Liver (tissue), 8 donors: ENCODE measurements at regions not wholly inside any gene's neighbourhood (a gene's known extent, or its start where the extent isn't known, plus 50 kb on each side); places are given as distances from the start of the nearest gene placed in this dataset.

Experiments used
- DNase-seq: peaks from one replicate; pipeline ENCODE4 v3.0.0-alpha.2; 2017; ENCODE audit warnings: low spot score
- H3K27ac ChIP-seq, 2 donors: one replicate each; pipeline ENCODE4 v1.7.0; 2013; ENCODE audit warnings: inconsistent platforms in 2 of 2, low read length in 2 of 2, control low read depth in 1 of 2, low read depth in 1 of 2, mild to moderate bottlenecking in 1 of 2
- H3K27me3 ChIP-seq, 4 donors: one replicate each; pipeline versions ENCODE4 v1.6.1 to v1.7.0; 2013; ENCODE audit warnings: low read length in 3 of 4, inconsistent platforms in 1 of 4, mild to moderate bottlenecking in 1 of 4, moderate library complexity in 1 of 4; ENCODE audit not compliant: control insufficient read depth in 4 of 4, insufficient read depth in 4 of 4
- H3K36me3 ChIP-seq, 4 donors: one replicate each; pipeline versions ENCODE4 v1.6.1 to v1.7.0; 2013; ENCODE audit warnings: low read length in 3 of 4, mild to moderate bottlenecking in 3 of 4, low read depth in 1 of 4, moderate library complexity in 1 of 4; ENCODE audit not compliant: control insufficient read depth in 4 of 4, insufficient read depth in 3 of 4
- H3K4me1 ChIP-seq, 4 donors: one replicate each; pipeline versions ENCODE4 v1.6.1 to v1.7.0; 2013; ENCODE audit warnings: low read length in 3 of 4, mild to moderate bottlenecking in 3 of 4, moderate library complexity in 1 of 4; ENCODE audit not compliant: control insufficient read depth in 4 of 4, insufficient read depth in 4 of 4
- H3K4me3 ChIP-seq, 3 donors: one replicate each; pipeline versions ENCODE4 v1.6.1 to v1.7.0; 2013; ENCODE audit warnings: low read length in 3 of 3, control low read depth in 1 of 3, low read depth in 1 of 3, mild to moderate bottlenecking in 1 of 3
- H3K9ac ChIP-seq, 2 donors: one replicate each; pipeline ENCODE4 v1.7.0; 2013; ENCODE audit warnings: low read length in 2 of 2, mild to moderate bottlenecking in 2 of 2, moderate library complexity in 2 of 2, control low read depth in 1 of 2, low read depth in 1 of 2
- H3K9me3 ChIP-seq, 4 donors: one replicate each; pipeline versions ENCODE4 v1.6.1 to v1.7.0; 2013; ENCODE audit warnings: low read length in 3 of 4; ENCODE audit not compliant: control insufficient read depth in 4 of 4
- ATF3 ChIP-seq: IDR thresholded peaks from 2 replicates; pipeline ENCODE4 v1.6.1; 2016; ENCODE audit warnings: antibody characterized with exemption
- CTCF ChIP-seq: fragments of 150-350 bp; IDR thresholded peaks from 2 replicates; pipeline ENCODE4 v1.5.1; 2017; ENCODE audit warnings: improper control_type of control experiment, low read depth, low read length; ENCODE audit not compliant: missing input control
- FOXA1 ChIP-seq: IDR thresholded peaks from 2 replicates; pipeline ENCODE4 v1.6.1; 2016; ENCODE audit warnings: antibody characterized with exemption
- FOXA2 ChIP-seq: IDR thresholded peaks from 2 replicates; pipeline ENCODE4 v1.6.1; 2016; ENCODE audit warnings: antibody characterized with exemption
- GABPA ChIP-seq, 2 donors: IDR thresholded peaks in 1 of 2; conservative IDR thresholded peaks in 1 of 2; 2 replicates each; pipeline ENCODE4 v1.6.1; 2016; ENCODE audit warnings: antibody characterized with exemption in 2 of 2, mild to moderate bottlenecking in 1 of 2, moderate library complexity in 1 of 2
- HNF4A ChIP-seq, 2 donors: conservative IDR thresholded peaks; 2 replicates each; pipeline ENCODE4 v1.6.1; 2016; ENCODE audit warnings: antibody characterized with exemption in 2 of 2, mild to moderate bottlenecking in 2 of 2
- HNF4G ChIP-seq: IDR thresholded peaks from 2 replicates; pipeline ENCODE4 v1.6.1; 2016; ENCODE audit warnings: antibody characterized with exemption
- JUND ChIP-seq, 2 donors: IDR thresholded peaks; 2 replicates each; pipeline ENCODE4 v1.6.1; 2016; ENCODE audit warnings: antibody characterized with exemption in 2 of 2
- MAX ChIP-seq: IDR thresholded peaks from 2 replicates; pipeline ENCODE4 v1.6.1; 2016; ENCODE audit warnings: antibody characterized with exemption
- NR2F2 ChIP-seq: IDR thresholded peaks from 2 replicates; pipeline ENCODE4 v1.6.1; 2016; ENCODE audit warnings: antibody characterized with exemption
- RAD21 ChIP-seq, 2 donors: IDR thresholded peaks; 2 replicates each; pipeline ENCODE4 v1.6.1; 2016; ENCODE audit warnings: antibody characterized with exemption in 2 of 2, mild to moderate bottlenecking in 2 of 2
- REST ChIP-seq: IDR thresholded peaks from 2 replicates; pipeline ENCODE4 v1.6.1; 2016; ENCODE audit warnings: antibody characterized with exemption, mild to moderate bottlenecking
- RXRA ChIP-seq, 2 donors: IDR thresholded peaks; 2 replicates each; pipeline ENCODE4 v1.6.1; 2017 to 2018; ENCODE audit warnings: antibody characterized with exemption in 2 of 2, mild to moderate bottlenecking in 1 of 2
- SP1 ChIP-seq: IDR thresholded peaks from 2 replicates; pipeline ENCODE4 v1.6.1; 2018; ENCODE audit warnings: antibody characterized with exemption, mild to moderate bottlenecking
- TAF1 ChIP-seq: conservative IDR thresholded peaks from 2 replicates; pipeline ENCODE4 v1.6.1; 2016; ENCODE audit warnings: antibody characterized with exemption, mild to moderate bottlenecking
- YY1 ChIP-seq: IDR thresholded peaks from 2 replicates; pipeline ENCODE4 v1.6.1; 2016; ENCODE audit warnings: antibody characterized with exemption, mild to moderate bottlenecking
- ZBTB33 ChIP-seq: IDR thresholded peaks from 2 replicates; pipeline ENCODE4 v1.6.1; 2016; ENCODE audit warnings: antibody characterized with exemption
- WGBS: extraction: QIAGEN DNeasy Blood & Tissue Kit; methylation state at CpG from one replicate; pipeline ENCODE4 v1.1.7; 2013; 5-methylcytosine and 5-hydroxymethylcytosine counted together
- donor health status: healthy.
- donor health status: healthy.
- donor health status: healthy.
- donor health status: healthy.
- donor health status: healthy.

- no peak for TF ChIP-seq FOXA2
- no peak for TF ChIP-seq HNF4A (conservative IDR thresholded peaks at IDR 0.05)
- TF ChIP-seq CTCF: no peak
- Histone ChIP-seq H3K4me1 (no peaks in the 10 kb centered on the region), H3K4me3 (no peak overlapping the region), H3K27me3 (peaks cover 0 to 2% (median 0%) of the 10 kb centered on the region in 4 donors), H3K9ac (no peak overlapping the region), H3K9me3 (no peaks in the 10 kb centered on the region), H3K36me3 (no peaks in the 10 kb centered on the region), H3K27ac (no peak overlapping the region)
- DNase-seq: no peak
- 74% methylated on average over 3 of the region's 3 CpGs for WGBS
These were observed 567.4 kb downstream of the TSN start for GRCh38 chr2:122322815-122323214.

GRCh38 chr2:122323927-122324326 lies 568.5 kb downstream of the TSN start:
- H3K4me1 ChIP-seq: no peaks in the 10 kb centered on the region
- no peaks in the 10 kb centered on the region for H3K9me3 ChIP-seq
- no peak overlapping the region for H3K9ac ChIP-seq
- no peak for DNase-seq
- H3K27ac ChIP-seq: no peak overlapping the region
- H3K36me3 ChIP-seq: no peaks in the 10 kb centered on the region
- H3K4me3 ChIP-seq: no peak overlapping the region
- TF ChIP-seq CTCF (no peak), ZBTB33 (no peak), ATF3 (no peak), SP1 (no peak), YY1 (no peak), FOXA1 (no peak), HNF4A (conservative IDR thresholded peaks at IDR 0.05) (no peak), GABPA (IDR thresholded peaks at IDR 0.05 in 1 of 2, conservative IDR thresholded peaks at IDR 0.05 in 1 of 2) (no peak), REST (no peak), FOXA2 (no peak), NR2F2 (no peak), HNF4G (no peak), TAF1 (no peak), MAX (no peak), RXRA (IDR thresholded peaks at IDR 0.05) (no peak), JUND (IDR thresholded peaks at IDR 0.05) (no peak), RAD21 (IDR thresholded peaks at IDR 0.05) (no peak)
- 73% methylated on average over 6 of the region's 6 CpGs for WGBS
- peaks cover 0 to 2% (median 0%) of the 10 kb centered on the region in 4 donors for H3K27me3 ChIP-seq
